NT2/D1 (cell line): ENCODE measurements at regions not wholly inside any gene's neighbourhood (a gene's known extent, or its start where the extent isn't known, plus 50 kb on each side); places are given as distances from the start of the nearest gene placed in this dataset.

Experiments used
- SUZ12 ChIP-seq: IDR thresholded peaks from 2 replicates; pipeline ENCODE4 v1.6.1; 2011; ENCODE audit not compliant: insufficient read length, insufficient read depth; ENCODE audit errors: extremely low read depth
- YY1 ChIP-seq: IDR thresholded peaks from 2 replicates; pipeline ENCODE4 v1.6.1; 2011; ENCODE audit not compliant: insufficient read length, insufficient read depth
- ZNF274 ChIP-seq: IDR thresholded peaks from 2 replicates; pipeline ENCODE4 v1.6.1; 2011; ENCODE audit warnings: mild to moderate bottlenecking, low read depth, low read length

DNA sequence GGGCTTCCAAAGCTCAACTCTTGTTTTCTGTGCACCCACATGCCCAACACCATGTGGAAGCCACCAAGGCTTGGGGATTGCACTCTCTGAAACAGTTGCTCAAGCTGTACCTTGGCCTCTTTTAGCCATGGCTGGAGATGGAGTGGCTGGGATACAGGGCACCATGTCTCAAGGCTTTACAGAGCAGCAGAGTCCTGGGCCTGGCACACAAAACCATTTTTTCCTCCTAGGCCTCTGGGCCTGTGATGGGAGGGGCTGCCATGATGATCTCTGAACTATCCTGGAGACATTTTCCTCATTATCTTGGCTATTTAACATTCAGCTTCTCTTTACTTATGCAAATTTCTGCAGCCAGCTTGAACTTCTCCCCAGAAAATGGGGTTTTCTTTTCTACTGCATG is 179.7 kb upstream of the LRP1B start:
- TF ChIP-seq SUZ12, result no peak
- no peak for TF ChIP-seq YY1
- TF ChIP-seq ZNF274, result no peak
